Endothelial cell of umbilical vein (primary cell): ENCODE measurements at regions not wholly inside any gene's neighbourhood (a gene's known extent, or its start where the extent isn't known, plus 50 kb on each side); places are given as distances from the start of the nearest gene placed in this dataset.
A peak's percentile ranks its signal among the peaks of the same experiment; 100 is the strongest.

Experiments
- BruUV-seq: library from RNA; stranded (reverse); fragments of 400-500 nt; replicated peaks from 2 replicates; lab custom pipeline; 2021; lab: Mats Ljungman, UMichigan
- CTCF ChIA-PET: fragments of 300-600, 350-600 bp; sonication (Branson Sonifier 250); formaldehyde crosslinking; loops from one replicate; lab custom pipeline; 2021; ENCODE audit warnings: antibody characterized with exemption, inconsistent platforms; lab: Charles Lee
- POLR2A ChIA-PET: fragments of 300-600, 350-600 bp; sonication (Branson Sonifier 250); formaldehyde crosslinking; loops from one replicate; lab custom pipeline; 2021; ENCODE audit warnings: antibody characterized with exemption, inconsistent platforms; lab: Charles Lee
- DNase-seq: peaks from one replicate; pipeline ENCODE4 v3.0.0-alpha.2; 2011; ENCODE audit warnings: low read depth, low spot score
- FAIRE-seq: peaks from 2 replicates; lab custom pipeline; 2011; peaks lifted over from hg19 to GRCh38; lab: Jason Lieb, UNC
- H2AFZ ChIP-seq: 2 replicates; pipeline ENCODE4 v1.6.0; 2012; ENCODE audit warnings: low read depth, low read length, control low read depth, inconsistent platforms
- H3K27ac ChIP-seq: 2 replicates; pipeline ENCODE4 v1.5.1; 2011; ENCODE audit warnings: low read depth, mild to moderate bottlenecking, control low read depth, low read length, moderate library complexity; ENCODE audit not compliant: insufficient read depth
- H3K27me3 ChIP-seq, 2 experiments: 2 replicates each; pipeline versions ENCODE4 v1.6.0 to v1.6.1; 2011; ENCODE audit warnings: low read length in 2 of 2, mixed read lengths in 1 of 2; ENCODE audit not compliant: control insufficient read depth in 2 of 2, insufficient read depth in 2 of 2
- H3K36me3 ChIP-seq, 2 experiments: 2 replicates in 1 of 2; 3 replicates in 1 of 2; pipeline ENCODE4 v1.5.1; 2011; ENCODE audit warnings: low read length in 2 of 2, mild to moderate bottlenecking in 1 of 2, moderate library complexity in 1 of 2; ENCODE audit not compliant: control insufficient read depth in 2 of 2, insufficient read depth in 2 of 2; ENCODE audit errors: extremely low read depth in 1 of 2
- H3K4me1 ChIP-seq: 3 replicates; pipeline ENCODE4 v1.5.1; 2011; ENCODE audit warnings: mild to moderate bottlenecking, low read length; ENCODE audit not compliant: control insufficient read depth, insufficient read depth; ENCODE audit errors: extremely low read depth
- H3K4me2 ChIP-seq: 2 replicates; pipeline ENCODE4 v1.6.1; 2011; ENCODE audit warnings: low read length, control low read depth, mixed read lengths; ENCODE audit not compliant: insufficient read depth
- H3K4me3 ChIP-seq, 3 experiments: fragments of 200-600 bp in 1 of 3; sonication (generic), shearing (Covaris generic) in 1 of 3; replicated peaks in 1 of 3; 2 replicates each; pipeline ENCODE4 v1.5.1; 2011 to 2016; ENCODE audit warnings: control low read depth in 3 of 3, low read length in 3 of 3, mild to moderate bottlenecking in 2 of 3, inconsistent platforms in 1 of 3, low read depth in 1 of 3, moderate library complexity in 1 of 3; ENCODE audit not compliant: insufficient read depth in 1 of 3
- H3K79me2 ChIP-seq: 2 replicates; pipeline ENCODE4 v1.6.0; 2012; ENCODE audit warnings: low read length, inconsistent platforms; ENCODE audit not compliant: control insufficient read depth, insufficient read depth
- H3K9ac ChIP-seq: replicated peaks from 2 replicates; pipeline ENCODE3; 2011; ENCODE audit warnings: low read length, control low read depth; ENCODE audit not compliant: insufficient read depth; ENCODE audit errors: extremely low read depth
- H3K9me1 ChIP-seq: replicated peaks from 3 replicates; pipeline ENCODE4 v1.6.0; 2011; ENCODE audit warnings: mild to moderate bottlenecking, low read length; ENCODE audit not compliant: control insufficient read depth, insufficient read depth; ENCODE audit errors: extremely low read depth
- H3K9me3 ChIP-seq: replicated peaks from 2 replicates; pipeline ENCODE4 v1.5.1; 2012; ENCODE audit warnings: low read length, inconsistent platforms; ENCODE audit not compliant: control insufficient read depth, insufficient read depth
- H4K20me1 ChIP-seq: replicated peaks from 2 replicates; pipeline ENCODE3; 2011; ENCODE audit warnings: mild to moderate bottlenecking, low read length; ENCODE audit not compliant: control insufficient read depth, insufficient read depth; ENCODE audit errors: extremely low read depth
- CTCF ChIP-seq, 2 donors: IDR thresholded peaks; 1 replicate in 1 of 2; 2 replicates in 1 of 2; pipeline ENCODE4 v1.5.1; 2011; ENCODE audit warnings: low read length in 2 of 2, mild to moderate bottlenecking in 2 of 2, moderate library complexity in 2 of 2, control low read depth in 1 of 2, inconsistent platforms in 1 of 2, low read depth in 1 of 2; ENCODE audit not compliant: insufficient read depth in 1 of 2; ENCODE audit errors: extremely low read depth in 1 of 2
- FOS ChIP-seq: IDR thresholded peaks from 2 replicates; pipeline ENCODE4 v1.6.1; 2011; ENCODE audit warnings: mild to moderate bottlenecking, low read length, moderate library complexity, borderline replicate concordance; ENCODE audit not compliant: insufficient read depth
- GATA2 ChIP-seq: IDR thresholded peaks from 2 replicates; pipeline ENCODE4 v1.7.0; 2011; ENCODE audit warnings: low read depth, mild to moderate bottlenecking, moderate library complexity, mixed read lengths, low read length; ENCODE audit not compliant: insufficient read length, insufficient read depth
- JUN ChIP-seq: IDR thresholded peaks from 2 replicates; pipeline ENCODE4 v1.6.1; 2011; ENCODE audit warnings: borderline replicate concordance, low read depth; ENCODE audit not compliant: insufficient read length, insufficient read depth
- MAX ChIP-seq: IDR thresholded peaks from 2 replicates; pipeline ENCODE4 v1.6.1; 2011; ENCODE audit not compliant: insufficient read depth, insufficient read length
- POLR2A ChIP-seq: IDR thresholded peaks from 2 replicates; pipeline ENCODE4 v1.6.1; 2012; ENCODE audit warnings: low read depth, mild to moderate bottlenecking, control low read depth, low read length
- dilution Hi-C: fragments of 300-500 bp; cut with MboI; formaldehyde crosslinking; loops from one replicate; pipeline ENCODE4 v1.15.0; 2019; ENCODE audit warnings: low sequenced_read_pairs; ENCODE audit not compliant: extremely low pct_ligation_motif_present
- intact Hi-C: fragments of 100-400 bp; cut with micrococcal nuclease; formaldehyde crosslinking; loops from one replicate; pipeline ENCODE4 v1.10.0; 2022

DNA sequence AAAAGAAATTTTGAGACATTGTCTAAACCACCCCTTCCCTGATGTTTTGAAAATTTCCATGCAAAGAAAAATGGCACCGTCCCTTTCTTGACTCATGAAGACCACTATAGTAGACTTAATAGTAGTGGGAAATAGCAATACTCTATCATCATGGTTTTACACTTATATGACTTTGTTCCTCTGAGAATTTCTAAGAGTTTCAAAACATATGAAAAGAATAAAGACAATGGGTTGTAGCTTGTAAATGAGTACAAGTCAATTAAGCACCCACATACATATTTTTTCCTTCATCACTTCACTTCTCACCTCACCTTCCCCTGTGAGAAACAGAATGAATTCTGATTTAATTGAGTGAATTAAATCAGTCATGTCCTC lies 151.7 kb downstream of the LYPLAL1 start:
- no peaks in the 10 kb centered on the region for H3K9me1 ChIP-seq
- H3K27ac ChIP-seq, result peak overlapping the region; percentile 63
- FAIRE-seq, result no peak
- H3K4me3 ChIP-seq, result no peak overlapping the region
- no peaks in the 10 kb centered on the region for H3K27me3 ChIP-seq
- H3K4me1 ChIP-seq, result peaks cover 50% of the 10 kb centered on the region
- no peaks in the 10 kb centered on the region for H3K36me3 ChIP-seq
- H3K79me2 ChIP-seq, result no peaks in the 10 kb centered on the region
- CTCF ChIA-PET, result interaction anchor here (0.6 to 1.1 kb wide), 4 partner anchors 31 to 986 kb away, joined by 3 to 4 read pairs (median 4); no protein-coding TSS in a partner anchor
- no peak overlapping the region for H2AFZ ChIP-seq
- no peak overlapping the region for H3K9ac ChIP-seq
- no peaks in the 10 kb centered on the region for H4K20me1 ChIP-seq
- H3K4me2 ChIP-seq, result no peak overlapping the region
- BruUV-seq, result TSS peak; percentile 69
- dilution Hi-C loops, result no loop called here
- intact Hi-C loops, result loop anchor here (1.0 to 5.0 kb wide), 8 partner anchors 12 to 978 kb away; partner anchors contain the start of gene TGFB2
- no peak for DNase-seq
- TF ChIP-seq MAX (no peak), JUN (no peak), GATA2 (no peak), CTCF (IDR thresholded peaks at IDR 0.05; ENCODE audit: extremely low read depth in 1 of 2, insufficient read depth in 1 of 2, low read depth in 1 of 2, low read length in 2 of 2) (no peak), POLR2A (no peak), FOS (no peak)
- POLR2A ChIA-PET, result interaction anchor here (1.0 kb wide), 1 partner anchor 22 kb away, joined by 3 read pairs; no protein-coding TSS in a partner anchor
- H3K9me3 ChIP-seq, result no peaks in the 10 kb centered on the region
